ENCODE measurements at regions not wholly inside any gene's neighbourhood (a gene's known extent, or its start where the extent isn't known, plus 50 kb on each side); places are given as distances from the start of the nearest gene placed in this dataset.

GRCh38 chr5:3186736-3187405 is 408.8 kb upstream of the IRX1 start:
- no peak for TF ChIP-seq EZH2phosphoT487 (IDR thresholded peaks at IDR 0.05; ENCODE audit: borderline replicate concordance, low read length)
- no peak for TF ChIP-seq EZH2 (IDR thresholded peaks at IDR 0.05; ENCODE audit: low read length, unreplicated experiment)
- TF ChIP-seq, protein P1, sequence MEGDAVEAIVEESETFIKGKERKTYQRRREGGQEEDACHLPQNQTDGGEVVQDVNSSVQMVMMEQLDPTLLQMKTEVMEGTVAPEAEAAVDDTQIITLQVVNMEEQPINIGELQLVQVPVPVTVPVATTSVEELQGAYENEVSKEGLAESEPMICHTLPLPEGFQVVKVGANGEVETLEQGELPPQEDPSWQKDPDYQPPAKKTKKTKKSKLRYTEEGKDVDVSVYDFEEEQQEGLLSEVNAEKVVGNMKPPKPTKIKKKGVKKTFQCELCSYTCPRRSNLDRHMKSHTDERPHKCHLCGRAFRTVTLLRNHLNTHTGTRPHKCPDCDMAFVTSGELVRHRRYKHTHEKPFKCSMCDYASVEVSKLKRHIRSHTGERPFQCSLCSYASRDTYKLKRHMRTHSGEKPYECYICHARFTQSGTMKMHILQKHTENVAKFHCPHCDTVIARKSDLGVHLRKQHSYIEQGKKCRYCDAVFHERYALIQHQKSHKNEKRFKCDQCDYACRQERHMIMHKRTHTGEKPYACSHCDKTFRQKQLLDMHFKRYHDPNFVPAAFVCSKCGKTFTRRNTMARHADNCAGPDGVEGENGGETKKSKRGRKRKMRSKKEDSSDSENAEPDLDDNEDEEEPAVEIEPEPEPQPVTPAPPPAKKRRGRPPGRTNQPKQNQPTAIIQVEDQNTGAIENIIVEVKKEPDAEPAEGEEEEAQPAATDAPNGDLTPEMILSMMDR (conservative IDR thresholded peaks at IDR 0.05; ENCODE audit: low read depth, low read length): no peak
